ENCODE measurements at regions not wholly inside any gene's neighbourhood (a gene's known extent, or its start where the extent isn't known, plus 50 kb on each side); places are given as distances from the start of the nearest gene placed in this dataset.

DNA sequence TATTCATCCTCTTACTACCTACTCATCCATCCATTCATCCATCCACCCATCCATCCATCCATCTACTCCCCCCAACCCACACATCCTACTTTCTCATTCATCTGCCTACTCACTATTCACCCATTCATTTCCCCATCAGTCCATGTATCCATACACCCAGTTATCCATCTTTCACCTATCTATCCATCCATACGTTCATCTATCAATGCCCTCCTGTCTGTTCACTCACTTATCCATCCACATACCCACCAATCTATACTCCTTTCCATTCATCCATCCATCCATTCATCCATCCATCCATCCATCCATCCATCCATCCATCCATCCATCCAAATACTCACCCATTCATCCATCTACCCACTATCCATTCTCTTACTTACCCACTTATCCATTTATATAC is 117.8 kb upstream of the LHX5 start:
- peaks cover 11% of the 10 kb centered on the region for H3K9me3 Mint-ChIP-seq
- H3K4me1 Mint-ChIP-seq, result peaks cover 3% of the 10 kb centered on the region
- H3K27ac Mint-ChIP-seq, result no peak overlapping the region
- ATAC-seq (ENCODE audit: low read depth) (no peak), DNase-seq (ENCODE audit: low spot score in 2 of 2) (no peak)
- peaks cover 6% of the 10 kb centered on the region for H3K36me3 Mint-ChIP-seq
- no peak overlapping the region for H3K4me3 Mint-ChIP-seq
- peaks cover 19% of the 10 kb centered on the region for H3K27me3 Mint-ChIP-seq

- Mint-ChIP-seq H3K9me3 (peaks cover 11% of the 10 kb centered on the region), H3K4me3 (no peak overlapping the region), H3K27me3 (peaks cover 19% of the 10 kb centered on the region), H3K36me3 (peaks cover 6% of the 10 kb centered on the region), H3K4me1 (peaks cover 3% of the 10 kb centered on the region), H3K27ac (no peak overlapping the region)
- ATAC-seq (ENCODE audit: low read depth) (no peak), DNase-seq (ENCODE audit: low spot score in 2 of 2) (no peak)
Measured at GRCh38 chr12:113587720-113588119, 116.0 kb upstream of the LHX5 start.

- Mint-ChIP-seq H3K27ac (no peak overlapping the region), H3K36me3 (peaks cover 6% of the 10 kb centered on the region), H3K9me3 (peaks cover 11% of the 10 kb centered on the region), H3K4me1 (peaks cover 3% of the 10 kb centered on the region), H3K4me3 (no peak overlapping the region), H3K27me3 (peaks cover 23% of the 10 kb centered on the region)
- no peak for DNase-seq (ENCODE audit: low spot score in 2 of 2)
- ATAC-seq (ENCODE audit: low read depth), result no peak
Measured at GRCh38 chr12:113586461-113586860, 114.8 kb upstream of the LHX5 start.

DNA sequence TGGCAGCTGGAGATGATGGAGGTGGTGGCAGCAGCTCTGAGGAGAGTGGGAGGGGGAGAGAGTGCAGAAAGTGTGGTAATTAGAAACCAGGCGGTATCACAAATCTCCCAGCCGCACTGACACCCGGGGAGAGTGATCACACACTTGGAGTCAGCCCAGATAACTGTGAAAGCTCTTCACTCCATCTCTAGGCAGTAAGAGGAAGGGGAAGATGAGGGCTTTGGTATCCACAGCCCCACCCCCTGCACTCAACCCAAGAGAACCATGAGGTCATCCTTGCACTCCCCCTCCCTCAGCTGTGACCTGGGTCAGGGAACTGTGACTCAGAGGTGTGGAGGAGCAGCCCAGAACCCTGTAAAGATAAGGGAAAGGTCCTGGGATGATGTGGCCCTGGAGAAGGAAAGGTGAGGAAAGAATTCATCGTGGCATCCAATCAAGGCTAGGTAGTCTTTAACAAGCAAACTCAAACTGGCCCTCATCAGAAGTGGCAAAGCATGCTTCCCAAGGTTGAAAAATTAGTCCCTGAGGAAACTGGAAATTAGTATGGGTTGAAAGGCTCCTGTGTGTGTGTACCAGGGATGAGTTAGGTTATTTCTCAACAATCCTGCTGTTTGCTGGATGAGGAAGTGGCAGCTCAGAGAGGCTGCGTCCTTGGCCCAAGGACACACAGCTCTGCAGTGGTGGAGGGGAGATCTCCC is 111.0 kb upstream of the LHX5 start:
- ATAC-seq (ENCODE audit: low read depth) (no peak), DNase-seq (ENCODE audit: low spot score in 2 of 2) (no peak)
- no peak overlapping the region for H3K4me3 Mint-ChIP-seq
- no peak overlapping the region for H3K27ac Mint-ChIP-seq
- H3K27me3 Mint-ChIP-seq, result peaks cover 16% of the 10 kb centered on the region
- H3K36me3 Mint-ChIP-seq, result peaks cover 2% of the 10 kb centered on the region
- peaks cover 4% of the 10 kb centered on the region for H3K9me3 Mint-ChIP-seq
- no peaks in the 10 kb centered on the region for H3K4me1 Mint-ChIP-seq

GRCh38 chr12:113581342-113581741 is 109.7 kb upstream of the LHX5 start:
- H3K27me3 Mint-ChIP-seq, result peaks cover 18% of the 10 kb centered on the region
- H3K4me3 Mint-ChIP-seq, result no peak overlapping the region
- H3K9me3 Mint-ChIP-seq, result peaks cover 4% of the 10 kb centered on the region
- H3K36me3 Mint-ChIP-seq, result peaks cover 2% of the 10 kb centered on the region
- no peak overlapping the region for H3K27ac Mint-ChIP-seq
- DNase-seq (ENCODE audit: low spot score in 2 of 2), result no peak
- H3K4me1 Mint-ChIP-seq, result no peaks in the 10 kb centered on the region
- ATAC-seq (ENCODE audit: low read depth), result no peak

GRCh38 chr12:113580437-113580836 is 108.8 kb upstream of the LHX5 start:
- DNase-seq (ENCODE audit: low spot score in 2 of 2) (no peak), ATAC-seq (ENCODE audit: low read depth) (no peak)
- H3K27me3 Mint-ChIP-seq, result peaks cover 18% of the 10 kb centered on the region
- no peak overlapping the region for H3K4me3 Mint-ChIP-seq
- peaks cover 2% of the 10 kb centered on the region for H3K36me3 Mint-ChIP-seq
- H3K4me1 Mint-ChIP-seq, result no peaks in the 10 kb centered on the region
- H3K9me3 Mint-ChIP-seq, result peaks cover 4% of the 10 kb centered on the region
- no peak overlapping the region for H3K27ac Mint-ChIP-seq

GRCh38 chr12:113577464-113578129 is 105.9 kb upstream of the LHX5 start:
- no peak overlapping the region for H3K4me3 Mint-ChIP-seq
- H3K27me3 Mint-ChIP-seq, result peaks cover 21% of the 10 kb centered on the region
- H3K36me3 Mint-ChIP-seq, result peaks cover 4% of the 10 kb centered on the region
- H3K4me1 Mint-ChIP-seq, result no peaks in the 10 kb centered on the region
- no peak overlapping the region for H3K27ac Mint-ChIP-seq
- ATAC-seq (ENCODE audit: low read depth), result no peak
- no peak for DNase-seq (ENCODE audit: low spot score in 2 of 2)
- H3K9me3 Mint-ChIP-seq, result peaks cover 5% of the 10 kb centered on the region

GRCh38 chr12:113575386-113575785 is 103.7 kb upstream of the LHX5 start:
- Mint-ChIP-seq H3K9me3 (peaks cover 6% of the 10 kb centered on the region), H3K27ac (no peak overlapping the region)
- DNase-seq (ENCODE audit: low spot score in 2 of 2), result no peak

DNA sequence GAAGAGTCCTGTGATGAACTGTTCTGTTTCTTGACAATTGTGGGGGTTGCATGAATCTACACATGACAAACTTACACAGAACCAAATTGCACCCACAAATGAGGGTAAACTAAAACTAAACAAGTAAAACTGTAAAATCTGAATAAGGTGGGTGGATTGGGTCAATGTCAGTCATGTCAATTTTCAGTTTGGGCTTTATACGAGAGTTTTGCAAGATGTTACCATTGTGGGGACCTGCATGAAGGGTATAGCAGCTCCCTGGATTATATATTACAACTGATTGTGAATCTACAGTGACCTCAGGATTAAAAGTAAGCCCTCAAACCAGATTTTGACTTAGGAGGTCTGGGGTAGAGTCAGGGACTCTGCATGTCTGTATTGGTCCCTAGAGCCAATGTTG is 101.5 kb upstream of the LHX5 start:
- Mint-ChIP-seq H3K27ac (no peak overlapping the region), H3K27me3 (peaks cover 17% of the 10 kb centered on the region)

More at GRCh38 chr12:113575386-113575785, 103.7 kb upstream of the LHX5 start:
- ATAC-seq (ENCODE audit: low read depth), result no peak
- Mint-ChIP-seq H3K4me1 (no peaks in the 10 kb centered on the region), H3K4me3 (no peak overlapping the region), H3K36me3 (peaks cover 2% of the 10 kb centered on the region), H3K27me3 (peaks cover 17% of the 10 kb centered on the region)

DNA sequence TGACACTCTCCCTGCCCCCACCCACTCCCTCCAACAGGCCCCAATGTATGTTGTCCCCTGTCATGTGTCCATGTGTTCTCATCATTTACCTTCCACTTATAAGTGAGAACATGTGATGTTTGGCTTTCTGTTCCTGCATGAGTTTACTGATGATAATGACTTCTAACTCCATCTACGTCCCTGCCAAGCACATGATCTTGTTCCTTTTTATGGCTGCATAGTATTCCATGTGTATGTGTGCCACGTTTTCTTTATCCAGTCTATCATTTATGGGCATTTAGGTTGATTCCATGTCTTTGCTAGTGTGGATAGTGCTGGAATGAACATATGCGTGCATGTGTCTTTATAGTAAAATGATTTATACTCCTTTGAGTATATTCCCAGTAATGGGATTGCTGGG is 100.0 kb upstream of the LHX5 start:
- H3K27me3 Mint-ChIP-seq, result peaks cover 8% of the 10 kb centered on the region
- H3K36me3 Mint-ChIP-seq, result peaks cover 2% of the 10 kb centered on the region
- H3K4me1 Mint-ChIP-seq, result no peaks in the 10 kb centered on the region
- peaks cover 6% of the 10 kb centered on the region for H3K9me3 Mint-ChIP-seq
- H3K27ac Mint-ChIP-seq, result no peak overlapping the region
- ATAC-seq (ENCODE audit: low read depth) (no peak), DNase-seq (ENCODE audit: low spot score in 2 of 2) (no peak)
- no peak overlapping the region for H3K4me3 Mint-ChIP-seq

More for the DNA sequence above, 101.5 kb upstream of the LHX5 start:
- DNase-seq (ENCODE audit: low spot score in 2 of 2), result no peak
- no peak for ATAC-seq (ENCODE audit: low read depth)
- Mint-ChIP-seq H3K4me3 (no peak overlapping the region), H3K4me1 (no peaks in the 10 kb centered on the region), H3K36me3 (peaks cover 2% of the 10 kb centered on the region), H3K9me3 (peaks cover 6% of the 10 kb centered on the region)

DNA sequence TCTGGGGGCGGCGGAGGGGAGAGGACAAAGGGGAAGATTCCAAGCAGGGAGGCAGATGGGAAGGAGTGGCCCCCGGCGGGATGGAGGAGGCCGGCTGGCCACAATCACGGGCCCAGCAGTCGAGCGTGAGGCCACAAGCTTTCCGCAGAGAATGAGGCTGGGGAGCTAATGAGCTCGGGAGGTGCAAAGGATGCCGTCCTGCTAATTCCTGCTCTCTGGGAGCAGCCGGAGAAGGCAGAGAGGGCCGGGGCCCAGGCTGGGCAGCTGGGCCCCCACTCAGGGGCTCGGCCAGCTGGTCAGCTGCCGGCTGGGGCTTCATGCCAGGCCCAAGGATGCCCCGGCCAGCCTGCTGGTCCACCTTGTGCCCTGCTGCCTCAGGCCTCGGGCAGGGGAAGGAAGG is 98.1 kb upstream of the LHX5 start:
- no peak for ATAC-seq (ENCODE audit: low read depth)
- DNase-seq (ENCODE audit: low spot score in 2 of 2), result no peak
- H3K36me3 Mint-ChIP-seq, result no peaks in the 10 kb centered on the region
- H3K9me3 Mint-ChIP-seq, result peaks cover 5% of the 10 kb centered on the region
- H3K4me1 Mint-ChIP-seq, result no peaks in the 10 kb centered on the region
- H3K27ac Mint-ChIP-seq, result no peak overlapping the region
- H3K4me3 Mint-ChIP-seq, result no peak overlapping the region
- H3K27me3 Mint-ChIP-seq, result peaks cover 5% of the 10 kb centered on the region

- H3K27ac Mint-ChIP-seq, result no peak overlapping the region
- peaks cover 6% of the 10 kb centered on the region for H3K9me3 Mint-ChIP-seq
- DNase-seq (ENCODE audit: low spot score in 2 of 2), result no peak
- no peaks in the 10 kb centered on the region for H3K4me1 Mint-ChIP-seq
- ATAC-seq (ENCODE audit: low read depth), result no peak
- H3K4me3 Mint-ChIP-seq, result no peak overlapping the region
- peaks cover 6% of the 10 kb centered on the region for H3K27me3 Mint-ChIP-seq
- H3K36me3 Mint-ChIP-seq, result no peaks in the 10 kb centered on the region
Measured at GRCh38 chr12:113568021-113568420, 96.3 kb upstream of the LHX5 start.

- no peaks in the 10 kb centered on the region for H3K4me1 Mint-ChIP-seq
- peaks cover 1% of the 10 kb centered on the region for H3K9me3 Mint-ChIP-seq
- no peaks in the 10 kb centered on the region for H3K36me3 Mint-ChIP-seq
- H3K27me3 Mint-ChIP-seq, result peaks cover 8% of the 10 kb centered on the region
- DNase-seq (ENCODE audit: low spot score in 2 of 2) (no peak), ATAC-seq (ENCODE audit: low read depth) (no peak)
- no peak overlapping the region for H3K4me3 Mint-ChIP-seq
- no peak overlapping the region for H3K27ac Mint-ChIP-seq
Measured at GRCh38 chr12:113565368-113565767, 93.7 kb upstream of the LHX5 start.

- no peak for ATAC-seq (ENCODE audit: low read depth)
Measured at GRCh38 chr12:113561068-113561780, 89.6 kb upstream of the LHX5 start.

More at GRCh38 chr12:113561068-113561780, 89.6 kb upstream of the LHX5 start:
- Mint-ChIP-seq H3K4me1 (no peaks in the 10 kb centered on the region), H3K27ac (no peak overlapping the region), H3K9me3 (peaks cover 1% of the 10 kb centered on the region), H3K27me3 (peaks cover 12% of the 10 kb centered on the region), H3K36me3 (no peaks in the 10 kb centered on the region), H3K4me3 (no peak overlapping the region)
- DNase-seq (ENCODE audit: low spot score in 2 of 2), result no peak
